Upper lobe of left lung (tissue), 6 donors: ENCODE measurements at regions not wholly inside any gene's neighbourhood (a gene's known extent, or its start where the extent isn't known, plus 50 kb on each side); places are given as distances from the start of the nearest gene placed in this dataset.

Experiments used
- ATAC-seq, 2 donors: fragments of 200-7000 bp; cut with Tn5 transposase; one replicate each; pipeline ENCODE4 v1.9.1; 2022; ENCODE audit warnings: mild to moderate bottlenecking in 2 of 2, moderate library complexity in 2 of 2; ENCODE audit not compliant: low FRiP score in 2 of 2
- DNase-seq, 2 donors: peaks; one replicate each; pipeline ENCODE4 v3.0.0-alpha.2; 2019 to 2020
- H3K27ac ChIP-seq, 4 donors: fragments of 200-600 bp; sonication (generic); one replicate each; pipeline ENCODE4 v1.5.1; 2016 to 2019
- H3K27me3 ChIP-seq, 4 donors: fragments of 200-600 bp; sonication (generic); one replicate each; pipeline ENCODE4 v1.5.1; 2017 to 2019
- H3K36me3 ChIP-seq, 4 donors: fragments of 200-600 bp; sonication (generic); one replicate each; pipeline ENCODE4 v1.5.1; 2016 to 2019
- H3K4me1 ChIP-seq, 4 donors: fragments of 200-600 bp; sonication (generic); one replicate each; pipeline ENCODE4 v1.5.1; 2018 to 2019
- H3K4me3 ChIP-seq, 4 donors: fragments of 200-600 bp; sonication (generic); one replicate each; pipeline ENCODE4 v1.5.1; 2017 to 2019; ENCODE audit warnings: mild to moderate bottlenecking in 2 of 4, moderate library complexity in 1 of 4
- H3K9me3 ChIP-seq, 4 donors: fragments of 200-600 bp; sonication (generic); one replicate each; pipeline ENCODE4 v1.5.1; 2018 to 2019
- CTCF ChIP-seq, 6 experiments: fragments of 450-650 bp in 4 of 6; fragments of 200-600 bp in 2 of 6; sonication (generic) in 2 of 6; IDR thresholded peaks; one replicate each; pipeline ENCODE4 v1.5.1; 2016 to 2019; ENCODE audit warnings: antibody characterized with exemption in 6 of 6
- EP300 ChIP-seq, 4 donors: sonication (generic); formaldehyde crosslinking; IDR thresholded peaks; one replicate each; pipeline ENCODE4 v1.5.1; 2017; ENCODE audit warnings: antibody characterized with exemption in 4 of 4, control low read depth in 2 of 4
- POLR2A ChIP-seq, 4 donors: fragments of 450-650 bp; IDR thresholded peaks; one replicate each; pipeline ENCODE4 v1.5.1; 2016 to 2017; ENCODE audit warnings: antibody characterized with exemption in 4 of 4, mild to moderate bottlenecking in 2 of 4
- POLR2AphosphoS5 ChIP-seq, 2 donors: sonication (generic); formaldehyde crosslinking; IDR thresholded peaks; one replicate each; pipeline ENCODE4 v1.5.1; 2017; ENCODE audit warnings: antibody characterized with exemption in 2 of 2
- WGBS, 2 donors: methylation state at CpG; one replicate each; pipeline ENCODE4 v1.1.5; 2017 to 2018; 5-methylcytosine and 5-hydroxymethylcytosine counted together
- donor health status: DM: no; HTN: no; CAD: no; lungs with moderate emphysema.
- donor health status: DM: no; HTN: yes; CAD: no; lungs with severe emphysema.

GRCh38 chr6:43861212-43861894 lies 91.3 kb downstream of the VEGFA start:
- DNase-seq (no peak), ATAC-seq (no peak)
- H3K4me3 ChIP-seq: no peak overlapping the region
- H3K36me3 ChIP-seq: no peaks in the 10 kb centered on the region
- no peaks in the 10 kb centered on the region for H3K27me3 ChIP-seq
- H3K27ac ChIP-seq: no peak overlapping the region
- no peaks in the 10 kb centered on the region for H3K4me1 ChIP-seq
- TF ChIP-seq EP300 (IDR thresholded peaks at IDR 0.05) (no peak), CTCF (IDR thresholded peaks at IDR 0.05) (no peak), POLR2AphosphoS5 (IDR thresholded peaks at IDR 0.05) (no peak), POLR2A (IDR thresholded peaks at IDR 0.05) (no peak)
- no peaks in the 10 kb centered on the region for H3K9me3 ChIP-seq
- WGBS, 2 donors: 69 to 80% methylated on average over 14 of the region's 14 CpGs

GRCh38 chr6:43860285-43860684 lies 90.3 kb downstream of the VEGFA start:
- H3K9me3 ChIP-seq: no peaks in the 10 kb centered on the region
- no peaks in the 10 kb centered on the region for H3K27me3 ChIP-seq
- H3K27ac ChIP-seq: no peak overlapping the region
- ATAC-seq (no peak), DNase-seq (no peak)
- no peak overlapping the region for H3K4me3 ChIP-seq
- TF ChIP-seq EP300 (IDR thresholded peaks at IDR 0.05) (no peak), POLR2AphosphoS5 (IDR thresholded peaks at IDR 0.05) (no peak), POLR2A (IDR thresholded peaks at IDR 0.05) (no peak), CTCF (IDR thresholded peaks at IDR 0.05) (no peak)
- 65 to 70% methylated on average over 6 to 7 of the region's 7 CpGs for WGBS, 2 donors
- H3K36me3 ChIP-seq: no peaks in the 10 kb centered on the region
- H3K4me1 ChIP-seq: no peaks in the 10 kb centered on the region

GRCh38 chr6:43859213-43859612 lies 89.2 kb downstream of the VEGFA start:
- TF ChIP-seq CTCF (IDR thresholded peaks at IDR 0.05) (no peak), EP300 (IDR thresholded peaks at IDR 0.05) (no peak), POLR2AphosphoS5 (IDR thresholded peaks at IDR 0.05) (no peak), POLR2A (IDR thresholded peaks at IDR 0.05) (no peak)
- Histone ChIP-seq H3K27me3 (no peaks in the 10 kb centered on the region), H3K9me3 (no peaks in the 10 kb centered on the region), H3K4me3 (no peak overlapping the region), H3K27ac (no peak overlapping the region), H3K4me1 (no peaks in the 10 kb centered on the region), H3K36me3 (no peaks in the 10 kb centered on the region)
- DNase-seq (no peak), ATAC-seq (no peak)
- WGBS, 2 donors: 93 to 98% methylated on average over 9 of the region's 9 CpGs

GRCh38 chr6:43858161-43859153 lies 88.4 kb downstream of the VEGFA start:
- no peaks in the 10 kb centered on the region for H3K36me3 ChIP-seq
- WGBS, 2 donors: 86 to 92% methylated on average over 5 to 10 of the region's 11 CpGs
- DNase-seq: no peak
- no peak for ATAC-seq
- no peak overlapping the region for H3K27ac ChIP-seq
- no peaks in the 10 kb centered on the region for H3K4me1 ChIP-seq
- no peak overlapping the region for H3K4me3 ChIP-seq
- H3K9me3 ChIP-seq: no peaks in the 10 kb centered on the region
- no peaks in the 10 kb centered on the region for H3K27me3 ChIP-seq
- TF ChIP-seq EP300 (IDR thresholded peaks at IDR 0.05) (no peak), CTCF (IDR thresholded peaks at IDR 0.05) (no peak), POLR2A (IDR thresholded peaks at IDR 0.05) (no peak), POLR2AphosphoS5 (IDR thresholded peaks at IDR 0.05) (no peak)
